ENCODE measurements at regions not wholly inside any gene's neighbourhood (a gene's known extent, or its start where the extent isn't known, plus 50 kb on each side); places are given as distances from the start of the nearest gene placed in this dataset.
"Not testable (repeated sequence)": the region's sequence is repeated elsewhere in the genome, so short reads cannot be mapped to it uniquely, and the experiment has no call there.

GRCh38 chr3:103825586-103825985 is 1390.8 kb downstream of the ZPLD1 start:
- DNase-seq = no peak

DNA sequence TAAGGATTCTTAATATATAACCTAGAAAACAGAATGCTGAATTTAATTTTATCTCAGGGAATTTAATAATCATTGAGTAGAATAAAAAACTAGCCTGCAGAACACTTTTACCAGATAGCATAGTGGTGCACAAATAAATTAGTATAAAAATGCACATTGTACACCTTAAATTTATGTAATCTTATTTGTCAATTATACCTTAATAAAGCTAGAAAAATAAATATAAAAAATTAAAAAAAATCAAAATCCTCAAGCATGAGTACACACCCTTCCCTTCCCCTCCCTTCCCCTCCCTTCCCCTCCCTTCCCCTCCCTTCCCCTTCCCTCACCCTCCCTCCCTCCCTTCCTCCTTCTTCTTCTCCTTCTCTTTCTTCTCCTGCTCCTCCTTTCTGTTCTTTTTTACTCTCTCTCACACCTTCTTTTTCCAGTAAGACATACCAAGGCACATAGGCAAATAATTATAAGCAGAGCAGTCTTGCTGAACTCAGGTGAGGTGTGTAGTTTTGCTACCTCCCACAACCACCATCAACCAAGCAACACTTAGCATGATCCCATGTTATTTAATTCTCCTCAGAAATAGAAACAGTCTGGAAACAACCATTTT is 1395.0 kb downstream of the ZPLD1 start:
- no peak for DNase-seq

DNA sequence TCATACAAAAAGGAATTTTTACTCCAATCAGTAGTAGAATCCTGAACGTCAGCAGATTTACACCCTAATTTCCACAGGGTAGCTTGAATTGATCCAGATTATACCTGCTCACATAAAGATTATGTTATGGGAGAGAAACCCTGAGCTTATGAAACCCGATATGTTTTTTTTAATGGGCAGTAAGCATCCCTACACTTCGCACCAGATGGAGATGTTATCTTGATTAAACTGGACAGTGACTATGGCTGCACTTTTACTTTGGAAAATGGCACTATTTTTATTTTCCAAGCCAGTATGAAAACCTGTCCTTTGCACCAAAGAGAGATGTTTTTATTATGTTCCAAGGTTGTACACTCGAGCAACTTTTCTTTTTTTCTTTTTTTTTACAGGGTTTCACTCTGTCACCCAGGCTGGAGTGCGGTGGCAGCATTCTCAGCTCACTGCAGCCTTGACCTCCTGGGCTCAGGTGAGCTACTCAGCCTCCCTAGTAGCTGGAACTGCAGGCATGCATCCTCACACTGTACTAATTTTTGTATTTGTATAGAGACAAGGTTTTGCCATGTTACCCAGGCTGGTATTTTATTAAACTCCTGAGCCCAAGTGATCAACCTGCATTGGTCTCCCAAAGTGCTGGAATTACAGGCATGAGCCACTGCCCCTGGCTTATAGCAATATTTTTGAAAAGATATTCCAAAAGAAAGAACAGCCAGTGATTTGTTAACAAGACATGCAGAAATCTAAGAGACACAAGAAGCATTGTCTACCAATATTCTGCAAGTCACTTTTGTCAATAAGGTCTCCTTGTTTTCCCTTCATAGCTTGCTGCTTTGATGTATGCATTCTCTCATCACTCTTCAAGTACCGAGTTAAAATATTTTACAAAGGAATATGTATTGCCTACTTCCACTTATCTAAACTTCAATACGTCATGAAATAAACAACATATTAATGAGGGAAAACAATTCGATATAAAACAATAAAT is 1412.6 kb downstream of the ZPLD1 start:
- DNase-seq = no peak

- no peak for DNase-seq
Measured at GRCh38 chr3:103851793-103852192, 1417.0 kb downstream of the ZPLD1 start.

DNA sequence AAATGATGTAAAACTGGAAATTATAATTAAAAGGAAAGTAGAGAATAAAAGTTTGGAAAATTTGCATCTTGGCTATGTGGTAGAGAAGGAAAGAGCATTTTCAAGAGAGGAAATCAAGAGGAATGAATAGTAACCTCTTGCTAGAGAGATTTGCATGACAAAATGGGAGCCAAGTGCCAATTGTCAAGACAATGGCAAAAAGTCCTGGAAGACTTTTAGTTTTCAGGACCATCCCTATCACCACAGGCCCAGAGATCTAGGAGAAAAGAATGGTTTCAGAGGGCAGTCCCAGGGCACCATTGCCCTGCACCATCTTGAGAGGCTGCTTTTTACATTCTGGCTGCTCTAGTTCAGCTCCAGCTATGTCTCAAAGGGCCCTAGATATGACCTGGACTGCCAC is 1427.6 kb downstream of the ZPLD1 start:
- no peak for DNase-seq

DNA sequence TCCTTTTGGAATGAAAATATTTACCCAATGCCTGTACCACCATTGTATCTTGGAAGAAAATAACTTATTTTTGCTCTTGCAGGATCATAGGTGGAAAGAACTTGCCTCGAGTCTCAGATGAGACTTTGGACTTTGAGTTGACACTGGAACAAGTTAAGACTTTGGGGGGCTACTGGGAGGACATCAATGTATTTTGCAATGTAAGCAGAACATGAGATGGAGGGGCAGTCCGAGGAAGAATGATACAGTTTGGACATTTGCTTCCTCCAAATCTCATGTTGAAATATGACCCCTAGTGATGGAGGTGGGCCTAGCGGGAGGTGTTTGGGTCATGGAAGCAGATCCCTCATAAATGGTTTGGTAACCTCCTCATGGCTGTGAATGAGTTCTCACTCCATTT is 1428.6 kb downstream of the ZPLD1 start:
- no peak for DNase-seq

DNA sequence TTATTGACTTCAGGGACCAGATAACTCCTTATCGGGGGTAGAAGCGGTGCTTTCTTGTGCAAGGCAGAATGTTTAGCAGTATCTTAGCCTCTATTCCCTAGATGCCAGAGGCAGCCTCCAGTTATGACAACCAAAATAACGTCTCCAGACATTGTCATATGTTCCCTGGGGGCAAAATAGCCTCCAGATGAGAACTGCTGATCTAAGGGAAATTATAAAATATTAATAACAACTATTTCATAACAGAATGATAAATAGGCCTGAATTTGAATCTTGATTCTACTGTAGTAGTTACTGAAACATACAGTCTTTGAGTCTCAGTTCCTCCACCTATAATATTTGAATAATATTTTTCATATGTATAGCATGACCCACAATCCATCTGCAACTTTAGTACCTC is 1431.3 kb downstream of the ZPLD1 start:
- no peak for DNase-seq

DNA sequence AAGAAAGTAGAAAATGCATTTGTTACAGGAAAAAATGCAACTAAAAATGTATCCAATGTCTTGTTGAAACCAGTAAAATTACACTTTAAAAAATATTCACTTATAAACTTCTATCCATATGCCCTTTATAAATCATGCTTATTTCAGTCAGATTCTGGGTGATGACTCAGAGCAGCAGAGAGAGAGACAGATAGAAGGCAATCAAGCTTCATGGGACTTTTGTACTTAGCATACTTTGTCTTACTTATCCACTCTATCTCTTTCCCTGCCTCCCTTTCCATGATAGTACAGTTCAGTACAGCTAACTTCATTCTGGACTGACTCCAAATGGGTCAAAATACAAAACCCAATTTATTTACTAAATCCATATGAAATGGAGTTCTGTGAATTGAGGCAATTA is 1438.2 kb downstream of the ZPLD1 start:
- no peak for DNase-seq

- no peak for DNase-seq
Measured at GRCh38 chr3:103873897-103874545, 1439.2 kb downstream of the ZPLD1 start.

DNA sequence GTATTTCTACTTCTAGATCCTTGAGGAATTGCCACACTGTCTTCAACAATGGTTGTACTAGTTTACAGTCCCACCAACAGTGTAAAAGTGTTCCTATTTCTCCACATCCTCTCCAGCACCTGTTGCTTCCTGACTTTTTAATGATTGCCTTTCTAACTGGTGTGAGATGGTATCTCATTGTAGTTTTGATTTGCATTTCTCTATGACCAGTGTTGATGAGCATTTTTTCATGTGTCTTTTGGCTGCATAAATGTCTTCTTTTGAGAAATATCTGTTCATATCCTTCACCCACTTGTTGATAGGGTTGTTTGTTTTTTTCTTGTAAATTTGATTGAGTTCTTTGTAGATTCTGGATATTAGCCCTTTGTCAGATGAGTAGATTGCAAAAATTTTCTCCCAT is 1447.0 kb downstream of the ZPLD1 start:
- not testable (repeated sequence) for DNase-seq

- no peak for DNase-seq
Measured at GRCh38 chr3:103889675-103890074, 1454.9 kb downstream of the ZPLD1 start.

- DNase-seq = no peak
Measured at GRCh38 chr3:103894162-103894822, 1459.5 kb downstream of the ZPLD1 start.

DNA sequence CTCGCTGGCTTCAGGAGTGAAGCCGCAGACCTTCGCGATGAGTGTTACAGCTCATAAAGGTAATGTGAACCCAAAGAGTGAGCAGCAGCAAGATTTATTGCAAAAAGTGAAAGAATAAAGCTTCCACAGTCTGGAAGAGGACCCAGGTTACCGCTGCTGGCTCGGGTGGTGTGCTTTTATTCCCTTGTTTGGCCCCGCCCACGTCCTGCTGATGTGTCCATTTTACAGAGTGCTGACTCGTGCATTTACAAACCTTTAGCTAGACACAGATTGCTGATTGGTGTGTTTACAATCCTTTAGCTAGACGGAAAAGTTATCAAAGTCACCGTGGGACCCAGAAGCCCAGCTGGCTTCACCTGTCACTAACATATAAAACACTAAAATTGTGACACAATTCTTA is 1464.5 kb downstream of the ZPLD1 start:
- DNase-seq = no peak

DNA sequence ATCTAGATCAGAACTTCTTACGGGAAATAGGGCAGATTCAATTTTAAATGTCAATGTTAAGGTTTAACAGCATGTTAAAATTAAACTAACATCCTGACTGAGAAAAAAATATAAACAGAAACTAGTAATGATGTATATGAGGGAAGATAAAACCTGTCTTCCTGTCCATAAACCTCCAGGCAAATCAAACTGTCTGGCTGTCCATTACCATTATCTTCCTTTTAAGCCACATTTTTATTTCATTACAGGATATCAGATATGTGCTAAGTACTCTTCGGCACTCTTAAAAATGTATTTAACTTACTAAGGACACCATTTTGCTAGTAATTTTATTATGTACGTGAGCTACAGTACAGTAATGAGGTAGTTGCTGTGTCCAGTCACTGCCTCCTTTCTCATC is 1461.7 kb upstream of the ALCAM start:
- no peak for DNase-seq

DNA sequence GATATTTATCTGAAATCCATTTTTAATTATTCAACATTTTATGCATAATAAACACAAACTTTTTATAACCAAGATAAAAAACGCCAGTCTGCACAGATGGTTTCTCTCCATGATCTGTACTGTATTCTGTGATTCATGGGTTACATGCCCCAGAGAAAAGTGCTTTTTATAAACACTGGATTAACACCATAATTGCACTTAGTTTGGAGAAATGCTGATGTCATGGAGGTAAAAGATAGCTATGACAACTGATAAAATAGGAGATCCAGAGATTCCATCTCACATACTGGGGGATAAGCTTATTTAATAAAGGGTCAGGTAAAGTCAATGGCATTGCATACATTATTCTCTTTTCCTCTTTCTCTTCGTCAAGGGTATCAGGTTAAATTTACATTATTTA is 1460.4 kb upstream of the ALCAM start:
- no peak for DNase-seq

DNA sequence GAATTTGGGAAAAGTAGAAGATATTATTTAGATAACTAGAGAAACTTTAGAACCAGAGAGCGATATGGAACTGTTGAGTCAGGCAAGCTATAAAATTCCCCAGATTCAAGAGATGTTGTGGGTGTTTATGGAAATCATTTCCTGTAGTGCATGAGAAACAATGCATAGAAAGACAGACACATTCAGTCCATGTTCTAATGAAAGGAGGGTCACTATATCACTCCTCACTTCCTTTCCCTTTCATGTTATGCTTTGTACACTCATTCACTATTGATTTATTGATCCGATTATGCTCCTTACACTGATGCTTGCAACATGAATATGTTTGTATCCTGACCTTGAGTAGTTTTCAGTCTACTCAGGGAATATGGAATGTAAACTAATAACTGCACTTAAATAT is 1459.9 kb upstream of the ALCAM start:
- DNase-seq = no peak

DNA sequence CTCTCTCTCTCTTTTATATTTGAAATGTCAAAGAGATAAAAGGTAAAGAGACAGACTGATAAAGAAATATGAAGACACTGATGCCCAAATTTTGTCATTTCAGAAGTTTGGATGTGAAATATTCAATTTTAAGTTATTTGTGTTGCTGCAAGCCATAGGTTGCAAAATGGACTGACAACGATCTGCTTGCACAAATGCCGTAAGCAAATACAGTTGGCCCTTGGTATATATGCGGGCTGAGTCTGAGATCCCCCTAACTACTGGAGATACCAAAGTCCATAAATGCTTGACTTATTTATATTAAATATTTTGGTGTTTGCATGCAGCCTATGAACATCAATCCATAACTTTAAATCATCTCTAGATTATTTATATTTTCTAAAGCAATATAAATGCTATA is 1459.1 kb upstream of the ALCAM start:
- DNase-seq = no peak

DNA sequence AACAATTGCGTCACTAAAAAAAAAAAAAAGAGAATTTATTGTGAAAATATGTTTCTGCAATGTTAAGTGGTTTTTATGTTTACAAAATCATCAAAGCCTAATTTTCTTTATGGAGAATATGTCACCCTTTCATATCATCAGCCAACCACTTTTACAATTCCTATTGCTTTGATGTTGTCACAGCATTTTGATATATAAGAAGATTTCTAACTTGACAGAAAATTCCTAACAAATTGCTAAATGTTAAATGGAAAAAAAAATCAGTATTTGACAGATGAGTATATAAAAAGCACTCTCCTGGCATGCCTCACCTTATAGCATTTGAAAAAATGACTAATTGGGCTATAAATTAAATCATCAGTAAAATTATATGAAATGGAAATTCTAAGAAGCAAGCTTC is 1457.3 kb upstream of the ALCAM start:
- no peak for DNase-seq

DNA sequence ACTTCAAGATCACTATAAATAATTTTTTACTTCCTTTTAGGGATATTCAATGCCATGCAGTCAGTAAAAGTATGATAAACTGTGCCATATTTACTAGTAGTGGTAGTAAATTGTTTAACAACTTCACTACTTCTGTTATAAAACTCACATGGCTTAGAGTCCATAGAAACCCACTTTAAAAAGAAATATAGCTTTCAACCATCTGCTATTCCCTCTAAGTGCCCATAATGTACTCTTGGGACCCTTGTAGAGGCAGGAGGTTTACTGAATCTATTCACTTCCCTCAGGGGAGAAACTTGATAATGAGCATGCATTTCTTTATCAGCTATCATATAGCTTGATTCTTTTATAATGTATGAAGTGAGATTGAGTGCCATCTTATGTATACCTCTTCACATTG is 1448.4 kb upstream of the ALCAM start:
- no peak for DNase-seq

DNA sequence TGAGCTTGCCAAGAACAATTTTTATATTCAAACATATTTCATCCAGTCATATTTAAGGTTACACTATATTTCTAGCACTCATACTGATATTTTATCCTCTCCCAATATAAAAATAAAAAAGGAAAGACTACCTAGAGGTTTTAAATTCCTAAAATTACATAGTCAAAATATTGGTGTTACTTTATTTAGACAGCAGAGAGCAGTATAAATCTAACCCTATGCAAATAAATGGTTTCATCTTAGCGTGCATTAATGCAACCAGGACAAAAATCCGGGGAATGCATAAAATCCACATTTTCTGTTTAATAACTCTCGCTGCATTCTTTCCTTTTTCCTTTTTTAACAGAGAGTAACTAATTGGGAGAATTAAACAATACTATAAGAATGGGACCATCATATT is 1447.4 kb upstream of the ALCAM start:
- no peak for DNase-seq

DNA sequence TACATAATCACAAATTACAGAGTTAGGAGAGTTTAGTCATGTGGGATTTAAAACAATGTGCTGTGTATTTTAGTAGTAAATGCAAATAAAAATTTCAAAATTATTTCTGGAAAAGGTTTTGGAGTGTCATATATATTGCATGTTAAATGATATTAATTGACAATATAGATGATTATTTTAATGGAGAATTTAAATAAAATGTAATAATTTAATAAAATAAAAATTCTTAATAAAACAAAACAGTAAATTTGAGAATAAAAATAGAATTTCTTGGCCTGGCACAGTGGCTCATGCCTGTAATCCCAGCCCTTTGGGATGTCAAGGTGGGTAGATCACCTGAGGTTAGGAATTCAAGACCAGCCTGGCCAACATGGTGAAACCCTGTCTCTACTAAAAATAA is 1442.8 kb upstream of the ALCAM start:
- no peak for DNase-seq

- no peak for DNase-seq
Measured at GRCh38 chr3:103924544-103924943, 1442.2 kb upstream of the ALCAM start.

- no peak for DNase-seq
Measured at GRCh38 chr3:103926936-103927335, 1439.8 kb upstream of the ALCAM start.

Measured in NCI-H146 (cell line).